OCI-LY7 (cell line): ENCODE measurements at regions not wholly inside any gene's neighbourhood (a gene's known extent, or its start where the extent isn't known, plus 50 kb on each side); places are given as distances from the start of the nearest gene placed in this dataset.

Source experiments
- BruUV-seq: library from RNA; stranded (reverse); fragments of 400-500 nt; replicated peaks from 2 replicates; lab custom pipeline; 2021; lab: Mats Ljungman, UMichigan
- CTCF ChIA-PET: fragments of 300-600 bp; sonication (Branson Sonifier 250); formaldehyde crosslinking; loops from one replicate; lab custom pipeline; 2022; ENCODE audit warnings: antibody characterized with exemption; ENCODE audit not compliant: unreplicated experiment; lab: Charles Lee
- POLR2A ChIA-PET: fragments of 300-600 bp; sonication (Branson Sonifier 250); formaldehyde crosslinking; loops from one replicate; lab custom pipeline; 2022; ENCODE audit warnings: antibody characterized with exemption; lab: Charles Lee
- DNase-seq: peaks from one replicate; pipeline ENCODE4 v3.0.0-alpha.2; 2015; ENCODE audit warnings: low spot score
- H2AFZ ChIP-seq: fragments of 200-600 bp; sonication (generic), shearing (Covaris generic); 2 replicates; pipeline ENCODE4 v1.6.1; 2014; ENCODE audit warnings: mild to moderate bottlenecking, antibody characterized with exemption, low read length, moderate library complexity
- H3K27ac ChIP-seq: fragments of 200-600 bp; sonication (generic); 2 replicates; pipeline ENCODE4 v1.5.1; 2014; ENCODE audit warnings: mixed run types, low read depth, mild to moderate bottlenecking, moderate library complexity, low read length, inconsistent platforms; ENCODE audit not compliant: poor library complexity, severe bottlenecking
- H3K36me3 ChIP-seq: fragments of 200-600 bp; sonication (generic); 2 replicates; pipeline ENCODE4 v1.6.1; 2014; ENCODE audit warnings: mild to moderate bottlenecking, antibody characterized with exemption, low read length, moderate library complexity, mixed read lengths; ENCODE audit not compliant: insufficient read depth
- H3K4me1 ChIP-seq: fragments of 200-600 bp; sonication (generic); 2 replicates; pipeline ENCODE4 v1.5.1; 2014; ENCODE audit warnings: mild to moderate bottlenecking, low read length; ENCODE audit not compliant: insufficient read depth, poor library complexity, severe bottlenecking
- H3K4me2 ChIP-seq: fragments of 200-600 bp; sonication (generic); 2 replicates; pipeline ENCODE4 v1.6.1; 2014; ENCODE audit warnings: mild to moderate bottlenecking, low read length
- H3K4me3 ChIP-seq: fragments of 200-600 bp; sonication (generic); 2 replicates; pipeline ENCODE4 v1.5.1; 2014; ENCODE audit warnings: mild to moderate bottlenecking, low read depth, low read length; ENCODE audit not compliant: poor library complexity, severe bottlenecking
- H3K79me2 ChIP-seq: fragments of 200-600 bp; sonication (generic); 2 replicates; pipeline ENCODE4 v1.6.1; 2016; ENCODE audit warnings: low read depth, mild to moderate bottlenecking, low read length, moderate library complexity, mixed read lengths; ENCODE audit not compliant: insufficient read depth
- H3K9me2 ChIP-seq: fragments of 200-600 bp; sonication (generic); 2 replicates; pipeline ENCODE4 v1.6.1; 2016; ENCODE audit warnings: mild to moderate bottlenecking, low read length, mixed read lengths; ENCODE audit not compliant: insufficient read depth
- H3K9me3 ChIP-seq: fragments of 200-600 bp; sonication (generic); 2 replicates; pipeline ENCODE4 v1.6.1; 2014; ENCODE audit warnings: mild to moderate bottlenecking, mixed run types, low read length, mixed read lengths
- H4K20me1 ChIP-seq: fragments of 200-600 bp; sonication (generic); 2 replicates; pipeline ENCODE4 v1.6.1; 2014; ENCODE audit warnings: mild to moderate bottlenecking, antibody characterized with exemption, low read length, moderate library complexity, mixed read lengths; ENCODE audit not compliant: insufficient read depth
- CTCF ChIP-seq: fragments of 200-600 bp; sonication (generic); conservative IDR thresholded peaks from 2 replicates; pipeline ENCODE4 v1.5.1; 2014; ENCODE audit warnings: mild to moderate bottlenecking, antibody characterized with exemption, low read length, moderate library complexity, mixed read lengths
- EZH2phosphoT487 ChIP-seq: fragments of 200-600 bp; sonication (generic); IDR thresholded peaks from 2 replicates; pipeline ENCODE4 v1.6.1; 2018; ENCODE audit warnings: low read depth, borderline replicate concordance, mild to moderate bottlenecking, mixed run types, antibody characterized with exemption, low read length, moderate library complexity, mixed read lengths
- intact Hi-C: fragments of 100-400 bp; cut with micrococcal nuclease; formaldehyde crosslinking; loops from one replicate; pipeline ENCODE4 v1.10.0; 2022; ENCODE audit not compliant: unreplicated experiment

DNA sequence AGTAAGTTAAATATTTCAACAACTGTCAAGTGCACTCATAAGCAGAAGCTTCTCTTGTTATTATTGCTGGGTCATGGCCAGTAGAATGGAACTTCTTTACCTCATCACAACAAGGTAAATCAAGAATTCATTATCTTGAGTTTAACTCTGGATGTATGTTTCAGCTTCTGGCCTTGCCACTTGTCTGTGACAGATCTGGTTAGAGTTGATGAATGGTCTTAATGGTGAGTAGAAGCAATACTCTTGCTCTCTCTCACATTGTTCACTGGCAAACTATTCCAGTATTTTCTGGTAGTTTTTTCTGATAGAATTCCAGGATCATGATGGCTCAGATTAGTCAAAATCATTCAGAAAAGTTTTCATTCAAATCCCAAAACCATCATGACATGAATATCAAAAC lies 51.3 kb upstream of the NR4A2 start:
- POLR2A ChIA-PET: interaction anchor here (0.5 to 0.6 kb wide), 2 partner anchors 126 to 261 kb away, joined by 3 to 7 read pairs; no protein-coding TSS in a partner anchor
- no peak overlapping the region for H3K27ac ChIP-seq
- DNase-seq: no peak
- no peaks in the 10 kb centered on the region for H3K36me3 ChIP-seq
- H3K4me3 ChIP-seq: no peak overlapping the region
- CTCF ChIA-PET: no interaction called here
- H3K9me3 ChIP-seq: no peaks in the 10 kb centered on the region
- H4K20me1 ChIP-seq: no peaks in the 10 kb centered on the region
- H3K4me1 ChIP-seq: no peaks in the 10 kb centered on the region
- intact Hi-C loops: no loop called here
- no TSS peak for BruUV-seq
- no peaks in the 10 kb centered on the region for H3K79me2 ChIP-seq
- H2AFZ ChIP-seq: no peak overlapping the region
- no peaks in the 10 kb centered on the region for H3K9me2 ChIP-seq
- no peak overlapping the region for H3K4me2 ChIP-seq
- TF ChIP-seq EZH2phosphoT487 (no peak), CTCF (no peak)

- H2AFZ ChIP-seq: no peak overlapping the region
- H3K79me2 ChIP-seq: no peaks in the 10 kb centered on the region
- BruUV-seq: no TSS peak
- no peaks in the 10 kb centered on the region for H3K9me2 ChIP-seq
- H3K36me3 ChIP-seq: no peaks in the 10 kb centered on the region
- ChIA-PET CTCF (no interaction called here), POLR2A (interaction anchor here (1.1 to 1.2 kb wide), 2 partner anchors 8 to 10 kb away, joined by 3 to 5 read pairs; no protein-coding TSS in a partner anchor)
- DNase-seq: no peak
- H3K4me3 ChIP-seq: no peak overlapping the region
- H4K20me1 ChIP-seq: no peaks in the 10 kb centered on the region
- H3K4me2 ChIP-seq: no peak overlapping the region
- intact Hi-C loops: no loop called here
- TF ChIP-seq EZH2phosphoT487: no peak
- no peak for TF ChIP-seq CTCF
- H3K27ac ChIP-seq: no peak overlapping the region
- H3K4me1 ChIP-seq: no peaks in the 10 kb centered on the region
- H3K9me3 ChIP-seq: no peaks in the 10 kb centered on the region
These were observed 50.9 kb upstream of the GPD2 start for GRCh38 chr2:156385242-156385641.
